GM18858 (cell line): ENCODE measurements at regions not wholly inside any gene's neighbourhood (a gene's known extent, or its start where the extent isn't known, plus 50 kb on each side); places are given as distances from the start of the nearest gene placed in this dataset.
"Not testable (repeated sequence)": the region's sequence is repeated elsewhere in the genome, so short reads cannot be mapped to it uniquely, and the experiment has no call there.

Experiments
- ATAC-seq: cut with Tn5 transposase; IDR thresholded peaks from one replicate; pipeline ENCODE4 v1.9.1; 2021; ENCODE audit not compliant: unreplicated experiment

- no peak for ATAC-seq
Measured at GRCh38 chr7:114182837-114183236, 231.8 kb upstream of the FOXP2 start.

- ATAC-seq, result no peak
Measured at GRCh38 chr7:114181280-114181679, 233.3 kb upstream of the FOXP2 start.

- no peak for ATAC-seq
Measured at GRCh38 chr7:114180556-114181266, 233.9 kb upstream of the FOXP2 start.

DNA sequence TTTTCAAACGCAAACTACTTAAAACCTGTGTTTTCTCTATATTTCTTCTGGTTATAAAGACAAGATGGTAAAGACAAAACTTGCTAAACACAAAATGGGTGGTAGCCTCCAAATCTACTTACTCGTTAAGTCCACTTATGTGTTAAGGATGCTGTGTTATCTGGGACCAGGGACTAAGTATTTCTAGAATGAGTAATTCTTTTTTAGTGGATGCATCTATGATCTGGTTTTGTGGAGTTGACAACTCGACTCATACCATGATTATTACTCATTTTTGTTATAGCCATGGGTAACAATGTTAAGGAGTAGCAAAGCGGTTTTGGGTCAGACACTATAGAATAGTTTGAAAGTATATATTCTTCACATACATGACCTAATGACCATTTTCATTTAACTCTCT lies 239.5 kb upstream of the FOXP2 start:
- no peak for ATAC-seq

GRCh38 chr7:114173170-114173890 lies 241.3 kb upstream of the FOXP2 start:
- no peak for ATAC-seq

GRCh38 chr7:114169389-114169788 lies 245.2 kb upstream of the FOXP2 start:
- ATAC-seq, result not testable (repeated sequence)

DNA sequence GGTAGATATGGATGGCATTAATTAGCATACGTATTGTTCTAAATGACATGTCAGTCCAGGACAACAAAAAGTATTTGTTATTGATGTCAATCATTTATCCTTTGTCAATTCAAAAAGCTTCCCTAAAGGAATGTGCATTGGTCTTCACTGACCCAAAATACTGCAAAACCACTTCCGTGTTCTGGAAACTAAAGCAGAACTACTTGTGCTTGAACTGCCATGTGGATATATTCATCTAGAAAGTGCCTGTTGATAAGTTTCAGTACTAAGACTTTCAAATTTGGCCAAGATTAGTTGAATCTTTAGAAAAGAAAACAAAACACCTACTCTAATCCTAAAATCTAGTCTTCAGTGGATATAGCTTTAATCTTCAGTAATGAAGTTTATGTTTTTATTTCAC lies 242.1 kb upstream of the PPP1R3A start:
- peak; percentile 67 for ATAC-seq

DNA sequence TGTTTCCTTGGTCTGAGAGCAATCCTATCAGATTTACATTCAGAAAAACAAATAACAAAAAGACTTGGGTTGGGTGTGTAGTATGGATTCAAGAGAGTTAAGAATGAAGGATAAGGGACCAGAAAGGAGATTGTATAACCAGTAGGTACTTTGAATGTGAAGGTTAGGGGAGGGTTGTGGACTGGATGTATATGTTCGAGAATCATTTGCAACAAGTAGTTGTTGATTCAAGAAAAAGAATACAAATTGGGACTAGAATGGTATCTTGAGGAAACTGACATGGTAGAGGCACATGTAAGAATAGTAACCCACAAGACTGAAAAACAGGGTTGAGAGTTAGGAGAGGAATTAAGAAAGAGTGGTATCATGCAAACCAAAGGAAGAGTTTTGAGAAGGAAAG lies 240.0 kb upstream of the PPP1R3A start:
- ATAC-seq, result no peak

DNA sequence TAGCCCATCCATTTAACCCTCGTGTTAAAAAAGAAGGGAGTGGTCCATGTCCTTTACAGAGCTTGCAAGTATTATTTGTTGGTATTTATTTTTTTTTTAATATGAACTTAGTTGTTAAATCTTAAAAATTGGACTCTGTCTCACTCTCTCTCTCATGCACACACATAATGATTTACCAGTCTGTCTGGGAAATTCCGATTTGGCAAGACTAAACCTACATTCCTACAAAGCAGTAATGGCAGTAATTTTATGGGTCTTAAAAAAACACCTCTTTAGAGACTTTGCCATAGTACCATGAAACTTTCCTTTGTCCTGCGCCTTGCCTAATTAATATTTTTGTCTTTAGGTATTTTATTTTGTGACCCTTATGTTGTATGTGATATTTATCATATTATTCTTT lies 239.5 kb upstream of the PPP1R3A start:
- no peak for ATAC-seq

DNA sequence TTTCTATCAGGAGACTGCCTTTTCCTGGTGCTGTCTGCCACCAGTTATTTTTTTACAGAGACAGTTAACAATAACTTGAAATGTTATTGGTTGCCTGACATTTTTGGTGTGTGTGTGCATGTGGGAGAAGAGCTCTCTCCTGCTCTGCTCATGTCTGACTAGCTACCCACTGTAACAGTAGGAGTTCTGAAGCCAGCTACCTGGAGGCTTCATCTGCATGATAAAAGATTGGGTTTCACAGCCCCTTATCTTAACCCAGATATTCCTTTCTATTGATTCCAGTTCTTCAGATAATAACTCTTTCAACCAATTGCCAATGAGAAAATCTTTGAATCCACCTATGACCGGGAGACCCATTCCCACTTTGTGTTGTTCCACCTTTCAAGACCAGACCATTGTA lies 237.4 kb upstream of the PPP1R3A start:
- no peak for ATAC-seq

- no peak for ATAC-seq
Measured at GRCh38 chr7:114155116-114156110, 236.6 kb upstream of the PPP1R3A start.

- no peak for ATAC-seq
Measured at GRCh38 chr7:114153700-114154099, 234.9 kb upstream of the PPP1R3A start.

GRCh38 chr7:114152314-114152938 lies 233.6 kb upstream of the PPP1R3A start:
- no peak for ATAC-seq

DNA sequence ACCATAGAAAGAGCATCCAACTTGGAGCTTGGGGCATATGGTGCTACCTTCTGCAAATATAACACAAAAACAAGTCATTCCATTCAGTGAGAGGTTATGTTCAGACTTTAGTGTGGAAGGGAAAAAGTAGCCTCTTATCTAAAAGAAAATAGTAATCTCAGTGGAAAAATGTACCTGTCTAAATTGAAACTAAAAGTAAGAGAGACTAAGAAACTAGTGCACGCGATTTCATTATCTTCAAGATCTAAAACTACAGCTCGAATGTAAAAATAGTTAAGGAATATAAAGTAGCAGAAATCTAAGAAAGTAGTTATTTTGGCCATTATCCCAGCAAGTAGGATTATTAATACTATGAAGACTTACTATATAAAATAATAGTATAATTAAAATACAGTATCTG lies 233.0 kb upstream of the PPP1R3A start:
- ATAC-seq, result no peak

DNA sequence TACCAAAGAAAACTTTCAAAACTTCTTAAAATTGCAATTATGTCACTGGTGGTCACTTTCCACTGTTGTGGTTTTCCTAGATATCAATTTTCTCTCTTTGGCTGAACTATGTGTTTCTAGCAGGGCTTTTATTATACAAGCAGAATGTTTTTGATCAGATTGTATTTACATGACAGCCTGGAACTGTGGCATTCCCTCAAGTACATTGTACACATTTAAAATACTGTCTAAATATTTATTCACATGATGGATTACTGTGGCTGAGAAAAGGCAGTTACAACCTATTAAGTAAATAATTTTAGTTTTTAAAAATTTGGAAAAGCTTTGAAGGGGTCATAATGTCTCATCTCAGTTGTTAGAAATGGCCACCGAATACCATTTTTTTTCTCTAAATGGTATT lies 231.9 kb upstream of the PPP1R3A start:
- ATAC-seq, result no peak

DNA sequence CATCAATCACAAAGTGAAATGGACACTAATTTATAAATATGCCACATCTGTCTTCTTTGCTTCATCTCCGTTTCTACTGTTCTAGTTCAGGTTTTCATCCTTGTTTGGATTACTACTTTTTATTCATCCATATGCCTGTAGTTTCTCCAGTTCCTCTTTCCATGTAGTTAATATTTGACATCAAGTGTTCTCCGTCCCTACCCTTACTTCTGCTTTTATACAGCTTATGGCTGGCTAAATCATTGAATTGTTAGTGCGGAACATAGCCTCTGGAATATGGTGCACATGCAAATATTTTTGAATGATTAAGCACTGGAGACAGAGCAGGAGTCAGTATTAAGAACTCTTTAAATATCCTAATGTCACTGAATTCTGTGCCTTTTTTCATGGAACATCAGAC lies 230.0 kb upstream of the PPP1R3A start:
- no peak for ATAC-seq

- no peak for ATAC-seq
Measured at GRCh38 chr7:114141415-114141814, 222.6 kb upstream of the PPP1R3A start.

- ATAC-seq, result no peak
Measured at GRCh38 chr7:114140561-114140960, 221.8 kb upstream of the PPP1R3A start.

GRCh38 chr7:114139690-114140089 lies 220.9 kb upstream of the PPP1R3A start:
- not testable (repeated sequence) for ATAC-seq

GRCh38 chr7:114138587-114138986 lies 219.8 kb upstream of the PPP1R3A start:
- no peak for ATAC-seq

DNA sequence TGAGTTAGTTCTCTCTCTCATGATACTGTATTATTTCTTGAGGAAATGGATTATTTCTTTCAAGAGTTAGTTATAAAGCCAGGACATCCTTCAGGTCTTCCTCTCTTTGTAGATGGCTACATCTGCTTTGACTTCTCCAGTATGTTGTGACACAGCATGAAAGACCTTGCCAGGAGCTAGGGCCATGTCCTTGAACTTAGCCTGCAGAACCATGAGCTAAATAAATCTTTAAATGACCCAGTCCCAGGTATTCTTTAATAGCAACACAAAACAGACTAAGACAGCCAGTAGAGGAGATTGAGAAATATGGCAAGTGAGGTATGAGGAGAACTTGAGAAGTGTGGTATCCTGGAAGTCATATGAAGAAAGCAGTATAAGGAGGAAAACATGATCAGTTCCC lies 214.9 kb upstream of the PPP1R3A start:
- ATAC-seq, result no peak
